H1 (cell line): ENCODE measurements at regions not wholly inside any gene's neighbourhood (a gene's known extent, or its start where the extent isn't known, plus 50 kb on each side); places are given as distances from the start of the nearest gene placed in this dataset.

Source experiments
- CTCF ChIA-PET: fragments of 300-600 bp; sonication (Branson Sonifier 250); formaldehyde crosslinking; loops from one replicate; lab custom pipeline; 2021; ENCODE audit not compliant: partially characterized antibody; lab: Charles Lee
- POLR2A ChIA-PET: fragments of 300-600 bp; sonication (Branson Sonifier 250); formaldehyde crosslinking; loops from one replicate; lab custom pipeline; 2021; ENCODE audit warnings: inconsistent platforms; ENCODE audit not compliant: partially characterized antibody; lab: Charles Lee
- DNase-seq, 2 experiments: peaks; one replicate each; pipeline versions ENCODE4 v3.0.0 to v3.0.0-alpha.2; 2010 to 2022; ENCODE audit warnings: low spot score in 2 of 2, low read depth in 1 of 2, mixed read lengths in 1 of 2
- FAIRE-seq: peaks from 2 replicates; lab custom pipeline; 2011; peaks lifted over from hg19 to GRCh38; lab: Jason Lieb, UNC
- H2AFZ ChIP-seq: 2 replicates; pipeline ENCODE4 v1.8.1; 2012; ENCODE audit warnings: low read length, inconsistent platforms
- H2AK5ac ChIP-seq: 2 replicates; pipeline ENCODE4 v1.6.1; 2013; ENCODE audit warnings: low read depth, low read length
- H2BK120ac ChIP-seq: replicated peaks from 2 replicates; pipeline ENCODE3; 2013; ENCODE audit warnings: low read depth, low read length, inconsistent platforms
- H2BK12ac ChIP-seq: 2 replicates; pipeline ENCODE4 v1.6.1; 2013; ENCODE audit warnings: low read depth, low read length
- H2BK15ac ChIP-seq: 2 replicates; pipeline ENCODE4 v1.6.1; 2013; ENCODE audit warnings: low read length
- H2BK20ac ChIP-seq: 2 replicates; pipeline ENCODE4 v1.6.1; 2013; ENCODE audit warnings: low read length
- H2BK5ac ChIP-seq: 2 replicates; pipeline ENCODE4 v1.6.1; 2013; ENCODE audit warnings: low read depth, low read length
- H3K14ac ChIP-seq: 2 replicates; pipeline ENCODE4 v1.6.1; 2013; ENCODE audit warnings: inconsistent platforms; ENCODE audit not compliant: insufficient read length
- H3K18ac ChIP-seq: 2 replicates; pipeline ENCODE4 v1.6.1; 2013; ENCODE audit warnings: low read length; ENCODE audit errors: extremely low read depth
- H3K23ac ChIP-seq: 2 replicates; pipeline ENCODE4 v1.6.1; 2013; ENCODE audit warnings: inconsistent platforms; ENCODE audit not compliant: insufficient read length
- H3K23me2 ChIP-seq: 2 replicates; pipeline ENCODE4 v1.6.1; 2013; ENCODE audit warnings: low read depth, low read length
- H3K27ac ChIP-seq: 2 replicates; pipeline ENCODE4 v1.6.1; 2011; ENCODE audit warnings: low read depth, low read length, inconsistent platforms
- H3K27me3 ChIP-seq, 4 experiments: replicated peaks in 1 of 4; 1 replicate in 1 of 4; 2 replicates in 3 of 4; pipeline versions ENCODE4 v1.6.1 to v1.8.1; 2011 to 2013; ENCODE audit warnings: low read length in 3 of 4, mild to moderate bottlenecking in 3 of 4, inconsistent platforms in 2 of 4, mixed read lengths in 2 of 4, moderate library complexity in 1 of 4; ENCODE audit not compliant: control insufficient read depth in 3 of 4, insufficient read depth in 3 of 4; ENCODE audit errors: extremely low read depth in 1 of 4
- H3K36me3 ChIP-seq, 4 experiments: 2 replicates each; pipeline versions ENCODE4 v1.6.1 to v1.8.1; 2011 to 2013; ENCODE audit warnings: mild to moderate bottlenecking in 4 of 4, low read length in 3 of 4, moderate library complexity in 2 of 4, control low read depth in 1 of 4, inconsistent platforms in 1 of 4; ENCODE audit not compliant: insufficient read depth in 4 of 4, control insufficient read depth in 2 of 4
- H3K4ac ChIP-seq: replicated peaks from 2 replicates; pipeline ENCODE3; 2013; ENCODE audit warnings: low read length, low read depth, mixed read lengths, inconsistent platforms; ENCODE audit not compliant: insufficient read length
- H3K4me1 ChIP-seq, 4 experiments: replicated peaks in 1 of 4; 1 replicate in 1 of 4; 2 replicates in 3 of 4; pipeline versions ENCODE4 v1.6.1 to v1.8.1; 2011 to 2013; ENCODE audit warnings: low read length in 3 of 4, inconsistent platforms in 2 of 4, mixed read lengths in 1 of 4; ENCODE audit not compliant: insufficient read depth in 4 of 4, control insufficient read depth in 3 of 4
- H3K4me2 ChIP-seq, 2 experiments: 2 replicates each; pipeline versions ENCODE4 v1.6.1 to v1.8.1; 2011 to 2013; ENCODE audit warnings: low read depth in 2 of 2, low read length in 2 of 2, control low read depth in 1 of 2, inconsistent platforms in 1 of 2, mild to moderate bottlenecking in 1 of 2; ENCODE audit not compliant: insufficient read depth in 1 of 2
- H3K4me3 ChIP-seq, 4 experiments: fragments of 200-600, 300-600 bp in 1 of 4; sonication (generic), shearing (Covaris generic), sonication (Bioruptor Twin) in 1 of 4; 2 replicates each; pipeline versions ENCODE4 v1.5.1 to v1.8.1; 2011 to 2016; ENCODE audit warnings: low read length in 4 of 4, low read depth in 3 of 4, control low read depth in 2 of 4, inconsistent platforms in 2 of 4, mild to moderate bottlenecking in 2 of 4, mixed read lengths in 1 of 4, moderate library complexity in 1 of 4; ENCODE audit not compliant: insufficient read depth in 2 of 4; ENCODE audit errors: extremely low read depth in 1 of 4
- H3K56ac ChIP-seq: replicated peaks from 2 replicates; pipeline ENCODE3; 2013; ENCODE audit warnings: low read depth, mild to moderate bottlenecking, mixed read lengths, low read length, inconsistent platforms; ENCODE audit not compliant: insufficient read length
- H3K79me1 ChIP-seq: 2 replicates; pipeline ENCODE4 v1.6.1; 2013; ENCODE audit warnings: low read depth, low read length, control low read depth
- H3K79me2 ChIP-seq, 2 experiments: 2 replicates each; pipeline versions ENCODE4 v1.6.1 to v1.8.1; 2012 to 2013; ENCODE audit warnings: low read length in 2 of 2, mild to moderate bottlenecking in 2 of 2, inconsistent platforms in 1 of 2; ENCODE audit not compliant: insufficient read depth in 2 of 2, control insufficient read depth in 1 of 2
- H3K9ac ChIP-seq, 4 experiments: replicated peaks in 1 of 4; 1 replicate in 1 of 4; 2 replicates in 3 of 4; pipeline versions ENCODE4 v1.6.1 to v1.8.1; 2011 to 2013; ENCODE audit warnings: low read depth in 3 of 4, low read length in 3 of 4, control low read depth in 2 of 4, mild to moderate bottlenecking in 2 of 4, moderate library complexity in 2 of 4, inconsistent platforms in 1 of 4; ENCODE audit errors: extremely low read depth in 1 of 4
- H3K9me3 ChIP-seq, 2 experiments: 2 replicates each; pipeline versions ENCODE4 v1.6.1 to v1.8.1; 2012 to 2013; ENCODE audit warnings: mild to moderate bottlenecking in 2 of 2, moderate library complexity in 2 of 2, control low read depth in 1 of 2, inconsistent platforms in 1 of 2, low read depth in 1 of 2, low read length in 1 of 2, mixed read lengths in 1 of 2; ENCODE audit not compliant: insufficient read depth in 2 of 2
- H4K20me1 ChIP-seq, 2 experiments: replicated peaks in 1 of 2; 2 replicates each; pipeline versions ENCODE3 to v1.8.1; 2011 to 2013; ENCODE audit warnings: inconsistent platforms in 2 of 2, low read length in 2 of 2, mild to moderate bottlenecking in 1 of 2; ENCODE audit not compliant: insufficient read depth in 2 of 2, control insufficient read depth in 1 of 2
- H4K5ac ChIP-seq: 2 replicates; pipeline ENCODE4 v1.6.1; 2013; ENCODE audit warnings: low read length, low read depth, mixed read lengths, inconsistent platforms; ENCODE audit not compliant: insufficient read length
- H4K8ac ChIP-seq: 2 replicates; pipeline ENCODE4 v1.8.0; 2013; ENCODE audit warnings: mild to moderate bottlenecking, moderate library complexity, low read length, inconsistent platforms; ENCODE audit not compliant: insufficient read depth; ENCODE audit errors: extremely low read depth
- H4K91ac ChIP-seq: replicated peaks from 2 replicates; pipeline ENCODE3; 2013; ENCODE audit warnings: low read length, mixed read lengths, inconsistent platforms; ENCODE audit not compliant: insufficient read length
- BACH1 ChIP-seq: IDR thresholded peaks from 2 replicates; pipeline ENCODE4 v1.6.1; 2012; ENCODE audit warnings: low read length, improper control_type of control experiment
- BRCA1 ChIP-seq: IDR thresholded peaks from 2 replicates; pipeline ENCODE4 v1.6.1; 2012; ENCODE audit warnings: low read depth, low read length, improper control_type of control experiment
- CHD1 ChIP-seq: IDR thresholded peaks from 2 replicates; pipeline ENCODE4 v1.6.1; 2012; ENCODE audit warnings: low read depth, low read length, improper control_type of control experiment
- CTBP2 ChIP-seq: IDR thresholded peaks from 2 replicates; pipeline ENCODE4 v1.7.0; 2011; ENCODE audit warnings: borderline replicate concordance, mild to moderate bottlenecking, moderate library complexity, mixed read lengths, low read length; ENCODE audit not compliant: insufficient read depth, insufficient read length
- FOSL1 ChIP-seq: IDR thresholded peaks from 2 replicates; pipeline ENCODE4 v1.6.1; 2011; ENCODE audit warnings: mild to moderate bottlenecking, low read depth, low read length, moderate library complexity; ENCODE audit not compliant: insufficient read depth
- POU5F1 ChIP-seq: IDR thresholded peaks from 2 replicates; pipeline ENCODE4 v1.6.1; 2011; ENCODE audit warnings: low read depth, mild to moderate bottlenecking, low read length, moderate library complexity
- SAP30 ChIP-seq: fragments of 300-600 bp; sonication (generic); IDR thresholded peaks from 2 replicates; pipeline ENCODE4 v1.7.1; 2012; ENCODE audit warnings: low read length, moderate library complexity, mild to moderate bottlenecking, inconsistent platforms; ENCODE audit not compliant: insufficient read depth, insufficient replicate concordance
- SIN3A ChIP-seq, 2 experiments: IDR thresholded peaks in 1 of 2; conservative IDR thresholded peaks in 1 of 2; 2 replicates each; pipeline ENCODE4 v1.6.1; 2011 to 2012; ENCODE audit warnings: low read length in 2 of 2, improper control_type of control experiment in 1 of 2, low read depth in 1 of 2, mild to moderate bottlenecking in 1 of 2
- SIRT6 ChIP-seq: IDR thresholded peaks from one replicate; pipeline ENCODE4 v1.7.1; 2012; ENCODE audit warnings: low read length, inconsistent platforms
- SRF ChIP-seq: IDR thresholded peaks from 2 replicates; pipeline ENCODE4 v1.6.1; 2011; ENCODE audit warnings: mild to moderate bottlenecking, low read depth, low read length, moderate library complexity
- TAF7 ChIP-seq: optimal IDR thresholded peaks from 2 replicates; pipeline ENCODE3; 2011; ENCODE audit warnings: low read depth, mild to moderate bottlenecking, inconsistent platforms, low read length, moderate library complexity, borderline replicate concordance
- TBP ChIP-seq: IDR thresholded peaks from 2 replicates; pipeline ENCODE4 v1.6.1; 2011; ENCODE audit warnings: low read depth, low read length, improper control_type of control experiment
- TEAD4 ChIP-seq: IDR thresholded peaks from 2 replicates; pipeline ENCODE4 v1.6.1; 2012; ENCODE audit warnings: low read depth, low read length, inconsistent platforms, mixed read lengths
- YY1 ChIP-seq: IDR thresholded peaks from 2 replicates; pipeline ENCODE4 v1.6.1; 2011; ENCODE audit warnings: low read depth, mild to moderate bottlenecking, low read length
- TF ChIP-seq, protein P1 (sequence below): IDR thresholded peaks from 2 replicates; pipeline ENCODE4 v1.6.1; 2012; ENCODE audit warnings: low read length, inconsistent platforms

DNA sequence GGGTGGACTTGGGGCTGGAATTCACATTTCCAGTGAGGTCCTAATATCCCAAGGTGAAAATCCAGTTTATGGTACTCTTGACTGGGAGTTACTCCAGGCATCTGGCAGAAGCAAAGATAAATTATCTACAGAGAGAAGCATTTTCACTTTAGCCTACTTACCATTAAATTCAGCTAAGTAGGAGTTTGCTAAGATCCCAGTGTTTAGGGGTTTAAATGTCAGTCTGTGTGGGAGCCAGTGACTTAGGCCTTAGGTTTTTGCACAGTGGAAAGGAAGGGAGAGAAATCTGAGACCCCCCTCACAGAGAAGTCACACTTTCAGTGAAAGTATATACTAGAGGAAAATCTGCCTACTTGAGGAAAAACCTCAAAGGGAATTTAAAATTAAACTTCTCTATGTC, 134.2 kb downstream of the IQUB start:
- no peak overlapping the region for H3K4me3 ChIP-seq
- no peaks in the 10 kb centered on the region for H3K27me3 ChIP-seq
- no peak overlapping the region for H3K9ac ChIP-seq
- no peak overlapping the region for H2BK20ac ChIP-seq
- no peak overlapping the region for H2BK15ac ChIP-seq
- no peak overlapping the region for H2BK5ac ChIP-seq
- no peak for FAIRE-seq
- H2AK5ac ChIP-seq = no peak overlapping the region
- CTCF ChIA-PET = no interaction called here
- no peak overlapping the region for H3K27ac ChIP-seq
- H3K23me2 ChIP-seq = no peaks in the 10 kb centered on the region
- no peak overlapping the region for H3K56ac ChIP-seq
- no peak overlapping the region for H2BK120ac ChIP-seq
- no peak overlapping the region for H4K91ac ChIP-seq
- H3K79me1 ChIP-seq = no peaks in the 10 kb centered on the region
- H3K36me3 ChIP-seq = no peaks in the 10 kb centered on the region
- no peak overlapping the region for H3K4me2 ChIP-seq
- no peak overlapping the region for H4K8ac ChIP-seq
- no peak for DNase-seq
- H3K14ac ChIP-seq = no peak overlapping the region
- H2AFZ ChIP-seq = no peak overlapping the region
- no peaks in the 10 kb centered on the region for H4K20me1 ChIP-seq
- no peak overlapping the region for H3K23ac ChIP-seq
- no peak overlapping the region for H4K5ac ChIP-seq
- no peaks in the 10 kb centered on the region for H3K9me3 ChIP-seq
- no peak overlapping the region for H3K4ac ChIP-seq
- H3K18ac ChIP-seq = no peak overlapping the region
- no peaks in the 10 kb centered on the region for H3K79me2 ChIP-seq
- no peaks in the 10 kb centered on the region for H3K4me1 ChIP-seq
- H2BK12ac ChIP-seq = no peak overlapping the region
- POLR2A ChIA-PET = interaction anchor here (1.4 kb wide), 1 partner anchor 31 kb away, joined by 5 read pairs; no protein-coding TSS in a partner anchor
- TF ChIP-seq CHD1 = no peak
- TF ChIP-seq POU5F1 = no peak
- TF ChIP-seq FOSL1 = no peak
- TF ChIP-seq BACH1 = no peak
- TF ChIP-seq SIRT6 = no peak
- no peak for TF ChIP-seq TBP
- TF ChIP-seq SAP30 = no peak
- no peak for TF ChIP-seq TEAD4
- no peak for TF ChIP-seq TAF7
- TF ChIP-seq, protein P1, sequence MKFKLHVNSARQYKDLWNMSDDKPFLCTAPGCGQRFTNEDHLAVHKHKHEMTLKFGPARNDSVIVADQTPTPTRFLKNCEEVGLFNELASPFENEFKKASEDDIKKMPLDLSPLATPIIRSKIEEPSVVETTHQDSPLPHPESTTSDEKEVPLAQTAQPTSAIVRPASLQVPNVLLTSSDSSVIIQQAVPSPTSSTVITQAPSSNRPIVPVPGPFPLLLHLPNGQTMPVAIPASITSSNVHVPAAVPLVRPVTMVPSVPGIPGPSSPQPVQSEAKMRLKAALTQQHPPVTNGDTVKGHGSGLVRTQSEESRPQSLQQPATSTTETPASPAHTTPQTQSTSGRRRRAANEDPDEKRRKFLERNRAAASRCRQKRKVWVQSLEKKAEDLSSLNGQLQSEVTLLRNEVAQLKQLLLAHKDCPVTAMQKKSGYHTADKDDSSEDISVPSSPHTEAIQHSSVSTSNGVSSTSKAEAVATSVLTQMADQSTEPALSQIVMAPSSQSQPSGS = no peak
- no peak for TF ChIP-seq YY1
- TF ChIP-seq BRCA1 = no peak
- no peak for TF ChIP-seq CTBP2
- no peak for TF ChIP-seq SIN3A (conservative IDR thresholded peaks at IDR 0.05 in 1 of 2, IDR thresholded peaks at IDR 0.05 in 1 of 2; ENCODE audit: low read depth in 1 of 2, low read length in 2 of 2)
- no peak for TF ChIP-seq SRF
